IMR-90 (cell line): ENCODE measurements at regions not wholly inside any gene's neighbourhood (a gene's known extent, or its start where the extent isn't known, plus 50 kb on each side); places are given as distances from the start of the nearest gene placed in this dataset.

Experiments
- ATAC-seq: fragments of 200-7000 bp; cut with Tn5 transposase; 2 replicates; pipeline ENCODE4 v1.9.1; 2020; ENCODE audit warnings: low read depth, mild to moderate bottlenecking, moderate library complexity
- BruUV-seq: library from RNA; stranded (reverse); fragments of 400-500 nt; replicated peaks from 2 replicates; lab custom pipeline; 2021; lab: Mats Ljungman, UMichigan
- CTCF ChIA-PET: fragments of 300-600 bp; formaldehyde crosslinking; extraction: SDS; loops from one replicate; lab custom pipeline; 2021; ENCODE audit warnings: antibody characterized with exemption; lab: Yijun Ruan, JAX
- POLR2A ChIA-PET: fragments of 300-600 bp; sonication (Branson Sonifier 250); formaldehyde crosslinking; loops from one replicate; lab custom pipeline; 2022; ENCODE audit warnings: antibody characterized with exemption; ENCODE audit not compliant: unreplicated experiment; lab: Charles Lee
- DNase-seq: peaks from one replicate; pipeline ENCODE4 v3.0.0; 2013
- H2AFZ ChIP-seq: replicated peaks from 2 replicates; pipeline ENCODE3; 2013; ENCODE audit warnings: low read length, mild to moderate bottlenecking; ENCODE audit not compliant: poor library complexity
- H2AK5ac ChIP-seq: 2 replicates; pipeline ENCODE4 v1.6.1; 2013; ENCODE audit warnings: low read depth, low read length, inconsistent platforms
- H2AK9ac ChIP-seq: replicated peaks from 2 replicates; pipeline ENCODE3; 2013; ENCODE audit warnings: mild to moderate bottlenecking, low read depth, low read length, moderate library complexity; ENCODE audit not compliant: poor library complexity
- H2BK120ac ChIP-seq: 2 replicates; pipeline ENCODE4 v1.6.1; 2013; ENCODE audit warnings: low read depth, low read length, inconsistent platforms
- H2BK15ac ChIP-seq: 3 replicates; pipeline ENCODE4 v1.6.1; 2013; ENCODE audit warnings: low read depth, low read length, inconsistent platforms
- H2BK20ac ChIP-seq: 2 replicates; pipeline ENCODE4 v1.6.1; 2013; ENCODE audit warnings: low read depth, mild to moderate bottlenecking, inconsistent platforms, low read length, moderate library complexity
- H2BK5ac ChIP-seq: 2 replicates; pipeline ENCODE4 v1.6.1; 2013; ENCODE audit warnings: mild to moderate bottlenecking, low read depth, low read length, inconsistent platforms; ENCODE audit not compliant: poor library complexity, severe bottlenecking
- H3K14ac ChIP-seq: replicated peaks from 2 replicates; pipeline ENCODE4 v1.6.1; 2013; ENCODE audit warnings: low read depth, low read length, inconsistent platforms
- H3K18ac ChIP-seq: 2 replicates; pipeline ENCODE4 v1.6.1; 2013; ENCODE audit warnings: low read depth, low read length, control low read depth
- H3K23ac ChIP-seq: 2 replicates; pipeline ENCODE4 v1.6.1; 2013; ENCODE audit warnings: low read depth, low read length, inconsistent platforms
- H3K27ac ChIP-seq: 2 replicates; pipeline ENCODE4 v1.5.1; 2013; ENCODE audit warnings: mild to moderate bottlenecking, control low read depth, low read length; ENCODE audit not compliant: insufficient read depth
- H3K27me3 ChIP-seq: 2 replicates; pipeline ENCODE4 v1.6.1; 2013; ENCODE audit warnings: low read length; ENCODE audit not compliant: control insufficient read depth, insufficient read depth
- H3K36me3 ChIP-seq: 2 replicates; pipeline ENCODE4 v1.6.1; 2013; ENCODE audit warnings: low read length, mixed read lengths; ENCODE audit not compliant: control insufficient read depth, insufficient read depth
- H3K4ac ChIP-seq: 2 replicates; pipeline ENCODE4 v1.6.1; 2013; ENCODE audit warnings: low read depth, low read length, inconsistent platforms
- H3K4me1 ChIP-seq: 2 replicates; pipeline ENCODE4 v1.6.1; 2013; ENCODE audit warnings: low read length, mixed read lengths; ENCODE audit not compliant: control insufficient read depth, insufficient read depth
- H3K4me2 ChIP-seq: 2 replicates; pipeline ENCODE4 v1.6.1; 2013; ENCODE audit warnings: low read depth, mild to moderate bottlenecking, control low read depth, low read length, moderate library complexity
- H3K4me3 ChIP-seq: 2 replicates; pipeline ENCODE4 v1.5.1; 2013; ENCODE audit warnings: low read depth, mild to moderate bottlenecking, control low read depth, low read length, moderate library complexity; ENCODE audit not compliant: insufficient read depth
- H3K56ac ChIP-seq: 2 replicates; pipeline ENCODE4 v1.6.1; 2013; ENCODE audit warnings: low read length, inconsistent platforms; ENCODE audit not compliant: insufficient read depth; ENCODE audit errors: extremely low read depth
- H3K79me1 ChIP-seq, 2 experiments: 2 replicates each; pipeline ENCODE4 v1.6.1; 2013; ENCODE audit warnings: low read length in 2 of 2, inconsistent platforms in 1 of 2, low read depth in 1 of 2
- H3K9ac ChIP-seq: 2 replicates; pipeline ENCODE4 v1.6.1; 2013; ENCODE audit warnings: low read depth, low read length, control low read depth
- H3K9me1 ChIP-seq: 2 replicates; pipeline ENCODE4 v1.6.1; 2013; ENCODE audit warnings: low read length, inconsistent platforms; ENCODE audit not compliant: insufficient read depth
- H3K9me3 ChIP-seq: 2 replicates; pipeline ENCODE4 v1.6.1; 2013; ENCODE audit warnings: low read length; ENCODE audit not compliant: control insufficient read depth, insufficient read depth
- H4K20me1 ChIP-seq: 2 replicates; pipeline ENCODE4 v1.6.1; 2013; ENCODE audit warnings: low read length, inconsistent platforms; ENCODE audit not compliant: insufficient read depth
- H4K5ac ChIP-seq: 2 replicates; pipeline ENCODE4 v1.6.1; 2013; ENCODE audit warnings: mild to moderate bottlenecking, low read depth, low read length, control low read depth
- H4K8ac ChIP-seq, 2 experiments: 2 replicates each; pipeline ENCODE4 v1.6.1; 2013; ENCODE audit warnings: low read depth in 2 of 2, low read length in 2 of 2, control low read depth in 1 of 2, inconsistent platforms in 1 of 2
- H4K91ac ChIP-seq: 2 replicates; pipeline ENCODE4 v1.6.1; 2013; ENCODE audit warnings: low read depth, low read length, inconsistent platforms; ENCODE audit not compliant: insufficient read depth
- MAZ ChIP-seq: IDR thresholded peaks from 2 replicates; pipeline ENCODE4 v1.6.1; 2012; ENCODE audit warnings: low read depth, mild to moderate bottlenecking, low read length, improper control_type of control experiment, moderate library complexity, borderline replicate concordance
- RFX5 ChIP-seq: IDR thresholded peaks from 2 replicates; pipeline ENCODE4 v1.8.0; 2012; ENCODE audit warnings: low read depth, mild to moderate bottlenecking, low read length, moderate library complexity
- SMC3 ChIP-seq: fragments of 150-350 bp; IDR thresholded peaks from 2 replicates; pipeline ENCODE4 v1.6.1; 2016; ENCODE audit warnings: low read depth, mild to moderate bottlenecking, antibody characterized with exemption, low read length, moderate library complexity
- WGBS, 2 experiments: methylation state at CpG; one replicate each; pipeline versions ENCODE4 v1.1.5 to v1.1.7; 2013; ENCODE audit warnings: missing lambda C conversion rate in 2 of 2; ENCODE audit not compliant: insufficient read length in 1 of 2; ENCODE audit errors: extremely low coverage in 2 of 2; 5-methylcytosine and 5-hydroxymethylcytosine counted together
- dilution Hi-C: fragments of 300-500 bp; cut with HindIII; formaldehyde crosslinking; loops from one replicate; pipeline ENCODE4 v1.14.3; 2018; ENCODE audit warnings: low sequenced_read_pairs; ENCODE audit not compliant: unreplicated experiment
- in situ Hi-C: fragments of 300-500 bp; cut with MboI; formaldehyde crosslinking; loops from 3 replicates; pipeline ENCODE4 v1.14.3; 2019; ENCODE audit warnings: low sequenced_read_pairs, inconsistent platforms, mixed read lengths
- intact Hi-C: fragments of 100-400 bp; cut with micrococcal nuclease; formaldehyde crosslinking; loops from 2 replicates; pipeline ENCODE4 v1.10.0; 2022

DNA sequence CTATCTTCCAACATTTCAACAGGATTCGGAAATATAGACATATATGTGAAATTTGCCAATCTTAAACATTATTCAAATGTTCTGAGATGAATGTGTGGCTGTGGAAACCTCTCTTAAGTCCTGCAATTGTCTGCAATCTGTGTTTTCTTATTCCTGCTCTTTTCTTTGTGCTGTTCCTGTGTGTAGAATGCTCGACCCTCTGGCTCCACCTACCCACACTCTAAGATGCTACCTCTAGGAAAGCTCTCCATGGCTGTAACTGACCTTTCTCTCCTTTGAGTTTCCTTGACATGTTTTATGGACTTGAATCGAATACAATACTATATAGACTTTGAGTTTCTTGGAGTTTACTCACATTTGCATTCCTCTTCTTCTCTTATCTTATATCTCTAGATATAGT lies 120.6 kb upstream of the ASTN2 start:
- Histone ChIP-seq H3K4me2 (no peak overlapping the region), H2AFZ (no peak overlapping the region), H3K9me1 (no peaks in the 10 kb centered on the region), H3K4me3 (no peak overlapping the region), H3K36me3 (no peaks in the 10 kb centered on the region), H4K91ac (no peak overlapping the region), H3K23ac (no peak overlapping the region), H3K27me3 (no peaks in the 10 kb centered on the region), H4K8ac (no peak overlapping the region), H3K4me1 (no peaks in the 10 kb centered on the region), H3K9me3 (peaks cover 2% of the 10 kb centered on the region), H2BK20ac (no peak overlapping the region), H3K27ac (no peak overlapping the region), H2BK5ac (no peak overlapping the region), H4K5ac (no peak overlapping the region), H3K14ac (no peak overlapping the region), H3K79me1 (no peaks in the 10 kb centered on the region), H3K9ac (no peak overlapping the region), H3K18ac (no peak overlapping the region), H4K20me1 (no peaks in the 10 kb centered on the region), H2AK9ac (no peak overlapping the region), H3K56ac (no peak overlapping the region), H3K4ac (no peak overlapping the region), H2BK120ac (no peak overlapping the region), H2AK5ac (no peak overlapping the region), H2BK15ac (no peak overlapping the region)
- ChIA-PET POLR2A (no interaction called here), CTCF (no interaction called here)
- ATAC-seq (no peak), DNase-seq (no peak)
- in situ Hi-C loops, result no loop called here
- no TSS peak for BruUV-seq
- dilution Hi-C loops, result no loop called here
- intact Hi-C loops, result no loop called here
- WGBS, 2 experiments, result no CpG with 5 or more reads among the region's 3 CpGs
- TF ChIP-seq RFX5 (no peak), SMC3 (no peak), MAZ (no peak)
